Ecto neural progenitor cell (in vitro differentiated cells): ENCODE measurements at regions not wholly inside any gene's neighbourhood (a gene's known extent, or its start where the extent isn't known, plus 50 kb on each side); places are given as distances from the start of the nearest gene placed in this dataset.

Source experiments
- DNase-seq: peaks from one replicate; pipeline ENCODE4 v3.0.0-alpha.2; 2018; ENCODE audit warnings: low spot score

DNA sequence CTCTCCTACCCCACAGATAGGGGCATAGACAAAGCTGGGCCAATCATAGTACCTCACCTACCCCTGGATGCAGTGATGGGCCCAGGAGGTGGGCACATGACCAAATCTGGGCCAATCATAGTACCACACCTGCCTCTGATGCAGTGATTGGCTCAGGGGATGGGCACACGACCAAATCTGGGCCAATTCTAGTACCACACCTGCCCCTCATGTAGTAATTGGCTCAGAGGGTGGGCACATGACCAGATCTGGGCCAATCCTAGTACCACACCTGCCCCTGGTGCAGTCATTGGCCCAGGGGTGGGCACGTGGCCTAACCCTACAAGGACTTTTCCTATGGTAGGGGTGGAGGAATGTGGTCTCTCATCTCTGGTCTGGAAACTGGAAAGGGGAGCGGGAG, 56.9 kb upstream of the MEF2A start:
- no peak for DNase-seq

DNA sequence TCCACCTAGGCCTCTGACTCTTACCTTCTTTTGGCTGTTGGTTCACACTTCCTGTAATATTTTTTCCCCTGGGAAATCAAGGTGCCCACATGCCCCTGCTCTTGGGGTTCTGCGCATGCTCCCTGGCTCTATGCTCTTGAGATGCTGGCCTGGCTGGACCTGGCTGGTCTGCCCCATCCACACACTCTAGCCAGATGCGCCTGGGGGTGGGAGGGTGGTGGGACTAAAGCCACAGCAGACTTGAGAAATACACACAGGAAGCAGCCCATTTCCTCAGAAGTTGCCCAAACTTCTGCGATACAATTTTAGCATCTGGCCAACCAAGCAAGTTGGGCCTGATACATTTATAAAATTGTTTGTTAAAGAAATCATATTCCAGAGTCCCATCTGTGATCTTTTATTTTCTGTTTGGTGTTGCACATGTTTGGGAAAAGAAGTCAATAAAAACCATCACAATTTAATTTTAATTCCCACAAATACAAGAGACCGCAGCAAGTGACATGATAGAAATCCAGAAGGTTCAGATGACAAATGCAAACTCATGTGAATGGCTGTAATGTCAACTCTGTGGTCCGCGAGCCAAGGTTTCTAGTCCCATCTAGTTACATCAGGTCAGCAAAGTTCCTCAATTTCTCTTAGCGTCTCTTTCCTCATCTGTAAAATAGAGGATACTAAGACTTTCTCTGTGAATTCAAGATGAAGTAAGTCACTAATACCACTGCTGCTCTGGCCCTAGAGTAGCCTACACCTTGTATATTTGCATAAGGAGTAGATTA, 55.9 kb upstream of the MEF2A start:
- no peak for DNase-seq

DNA sequence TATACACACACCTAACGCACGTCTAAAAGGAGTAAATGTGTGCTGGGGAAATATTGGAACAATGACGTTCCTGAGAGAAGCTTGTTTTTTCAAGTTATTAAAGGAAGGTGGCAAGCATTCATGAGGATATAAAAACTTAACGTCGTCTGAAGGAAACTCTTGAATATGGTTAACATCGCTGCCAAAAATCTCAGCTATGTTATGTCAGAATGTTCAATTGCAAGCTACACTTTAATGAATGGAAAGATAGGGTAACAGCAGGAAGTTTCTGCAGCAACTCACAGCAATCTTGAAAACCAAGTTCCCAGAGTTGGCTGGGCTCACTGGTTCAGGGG, 54.3 kb upstream of the MEF2A start:
- no peak for DNase-seq

DNA sequence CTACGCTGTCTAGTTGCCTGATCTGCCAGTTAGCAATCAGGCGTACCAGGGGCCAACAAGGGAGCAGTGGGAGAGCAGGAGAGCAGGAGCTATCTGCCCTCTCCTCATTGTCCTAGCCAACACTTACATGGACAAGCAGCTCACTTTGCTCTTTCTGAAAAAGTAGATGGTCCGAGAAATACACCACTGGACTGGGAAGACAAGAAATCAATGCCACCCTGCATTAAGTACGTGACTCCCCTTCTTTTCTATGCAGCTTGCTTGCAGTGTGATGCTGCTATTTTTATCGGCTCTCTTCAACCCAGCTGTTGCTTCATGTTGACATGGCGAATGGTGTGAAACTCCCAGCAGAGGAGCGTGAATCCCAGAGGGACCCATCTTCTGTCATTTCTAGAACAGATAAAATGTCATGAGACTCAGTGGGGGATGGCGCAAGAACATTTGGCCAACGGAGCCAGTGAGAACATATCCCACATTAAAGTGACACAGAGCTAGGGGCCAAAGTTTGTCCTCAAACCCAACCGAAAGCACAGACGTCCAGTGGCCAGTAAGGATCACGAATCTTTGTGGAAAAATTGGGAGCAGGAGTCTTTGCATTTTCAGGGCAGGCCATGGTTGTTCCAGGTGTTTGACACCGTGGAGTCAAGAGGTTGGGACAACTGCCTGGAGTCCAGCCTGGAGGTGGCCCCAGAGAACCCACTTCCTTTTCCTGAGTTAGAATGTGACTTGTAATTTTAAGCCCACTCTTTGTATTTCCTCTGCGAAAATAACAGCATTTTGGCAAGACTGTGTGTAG, 53.7 kb upstream of the MEF2A start:
- no peak for DNase-seq

DNA sequence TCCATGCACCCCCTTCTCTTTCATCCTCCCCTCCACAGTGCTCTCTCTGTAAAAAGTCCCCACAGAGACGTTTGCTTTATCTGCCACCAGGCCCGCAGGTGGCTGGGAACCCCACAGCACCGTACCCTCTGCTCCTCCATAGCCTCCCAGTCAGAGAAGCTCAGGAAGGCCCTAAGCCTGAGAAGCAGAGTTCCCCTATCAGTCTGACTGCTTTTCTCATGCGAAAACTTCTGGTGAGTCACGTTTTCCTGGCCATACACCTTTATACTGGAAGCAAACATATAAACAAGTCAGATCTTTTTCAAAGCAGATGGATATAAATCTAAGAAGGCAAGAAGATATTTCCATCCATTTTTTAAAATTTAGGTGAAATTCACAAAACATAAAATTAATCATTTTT, 51.5 kb upstream of the MEF2A start:
- DNase-seq, result no peak
